Neural cell (in vitro differentiated cells): ENCODE measurements at regions not wholly inside any gene's neighbourhood (a gene's known extent, or its start where the extent isn't known, plus 50 kb on each side); places are given as distances from the start of the nearest gene placed in this dataset.
"Not testable (repeated sequence)": the region's sequence is repeated elsewhere in the genome, so short reads cannot be mapped to it uniquely, and the experiment has no call there.

Source experiments
- CTCF ChIP-seq: fragments of 450-650 bp; IDR thresholded peaks from 2 replicates; pipeline ENCODE4 v1.5.1; 2014; ENCODE audit warnings: antibody characterized with exemption, mild to moderate bottlenecking, moderate library complexity; ENCODE audit not compliant: poor library complexity, severe bottlenecking
- EP300 ChIP-seq: fragments of 450-650 bp; conservative IDR thresholded peaks from 2 replicates; pipeline ENCODE4 v1.6.1; 2014; ENCODE audit warnings: antibody characterized with exemption, mild to moderate bottlenecking, moderate library complexity; ENCODE audit not compliant: poor library complexity, severe bottlenecking
- EZH2 ChIP-seq: fragments of 200-600, 300-800 bp; shearing (Covaris generic), sonication (generic); IDR thresholded peaks from 2 replicates; pipeline ENCODE4 v1.6.1; 2014; ENCODE audit warnings: antibody characterized with exemption, low read length, borderline replicate concordance, mild to moderate bottlenecking; ENCODE audit not compliant: insufficient read depth, poor library complexity, severe bottlenecking
- POLR2AphosphoS5 ChIP-seq: IDR thresholded peaks from 2 replicates; pipeline ENCODE4 v1.6.1; 2012
- SMC3 ChIP-seq: fragments of 450-650 bp; conservative IDR thresholded peaks from 2 replicates; pipeline ENCODE4 v1.6.1; 2014; ENCODE audit warnings: antibody characterized with exemption, mild to moderate bottlenecking, moderate library complexity; ENCODE audit not compliant: poor library complexity
- TF ChIP-seq, protein P1 (sequence below): IDR thresholded peaks from 2 replicates; pipeline ENCODE4 v1.6.1; 2012; ENCODE audit warnings: borderline replicate concordance

DNA sequence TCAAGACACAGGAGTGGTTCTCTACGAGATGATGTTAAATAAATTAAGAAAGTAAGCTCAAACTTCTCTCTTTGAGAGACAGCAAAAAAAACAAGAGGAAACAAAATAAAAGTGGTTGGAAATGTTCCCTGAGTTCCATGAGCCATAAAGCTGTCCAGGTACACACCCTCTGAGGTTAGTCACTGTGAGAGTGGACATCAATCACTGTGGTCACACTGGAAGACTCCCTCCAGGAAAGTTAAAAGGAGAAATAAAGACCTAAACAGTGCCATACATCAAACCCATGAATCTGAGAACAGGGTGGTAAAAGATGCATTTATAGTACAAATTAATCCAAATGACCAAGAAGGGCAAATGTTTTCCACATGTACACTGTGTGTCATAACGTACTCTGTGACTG lies 188.9 kb upstream of the FAM174A start:
- not testable (repeated sequence) for TF ChIP-seq CTCF, SMC3, EP300, EZH2, POLR2AphosphoS5
- TF ChIP-seq, protein P1, sequence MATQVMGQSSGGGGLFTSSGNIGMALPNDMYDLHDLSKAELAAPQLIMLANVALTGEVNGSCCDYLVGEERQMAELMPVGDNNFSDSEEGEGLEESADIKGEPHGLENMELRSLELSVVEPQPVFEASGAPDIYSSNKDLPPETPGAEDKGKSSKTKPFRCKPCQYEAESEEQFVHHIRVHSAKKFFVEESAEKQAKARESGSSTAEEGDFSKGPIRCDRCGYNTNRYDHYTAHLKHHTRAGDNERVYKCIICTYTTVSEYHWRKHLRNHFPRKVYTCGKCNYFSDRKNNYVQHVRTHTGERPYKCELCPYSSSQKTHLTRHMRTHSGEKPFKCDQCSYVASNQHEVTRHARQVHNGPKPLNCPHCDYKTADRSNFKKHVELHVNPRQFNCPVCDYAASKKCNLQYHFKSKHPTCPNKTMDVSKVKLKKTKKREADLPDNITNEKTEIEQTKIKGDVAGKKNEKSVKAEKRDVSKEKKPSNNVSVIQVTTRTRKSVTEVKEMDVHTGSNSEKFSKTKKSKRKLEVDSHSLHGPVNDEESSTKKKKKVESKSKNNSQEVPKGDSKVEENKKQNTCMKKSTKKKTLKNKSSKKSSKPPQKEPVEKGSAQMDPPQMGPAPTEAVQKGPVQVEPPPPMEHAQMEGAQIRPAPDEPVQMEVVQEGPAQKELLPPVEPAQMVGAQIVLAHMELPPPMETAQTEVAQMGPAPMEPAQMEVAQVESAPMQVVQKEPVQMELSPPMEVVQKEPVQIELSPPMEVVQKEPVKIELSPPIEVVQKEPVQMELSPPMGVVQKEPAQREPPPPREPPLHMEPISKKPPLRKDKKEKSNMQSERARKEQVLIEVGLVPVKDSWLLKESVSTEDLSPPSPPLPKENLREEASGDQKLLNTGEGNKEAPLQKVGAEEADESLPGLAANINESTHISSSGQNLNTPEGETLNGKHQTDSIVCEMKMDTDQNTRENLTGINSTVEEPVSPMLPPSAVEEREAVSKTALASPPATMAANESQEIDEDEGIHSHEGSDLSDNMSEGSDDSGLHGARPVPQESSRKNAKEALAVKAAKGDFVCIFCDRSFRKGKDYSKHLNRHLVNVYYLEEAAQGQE = not testable (repeated sequence)
